ENCODE measurements at regions not wholly inside any gene's neighbourhood (a gene's known extent, or its start where the extent isn't known, plus 50 kb on each side); places are given as distances from the start of the nearest gene placed in this dataset.

DNA sequence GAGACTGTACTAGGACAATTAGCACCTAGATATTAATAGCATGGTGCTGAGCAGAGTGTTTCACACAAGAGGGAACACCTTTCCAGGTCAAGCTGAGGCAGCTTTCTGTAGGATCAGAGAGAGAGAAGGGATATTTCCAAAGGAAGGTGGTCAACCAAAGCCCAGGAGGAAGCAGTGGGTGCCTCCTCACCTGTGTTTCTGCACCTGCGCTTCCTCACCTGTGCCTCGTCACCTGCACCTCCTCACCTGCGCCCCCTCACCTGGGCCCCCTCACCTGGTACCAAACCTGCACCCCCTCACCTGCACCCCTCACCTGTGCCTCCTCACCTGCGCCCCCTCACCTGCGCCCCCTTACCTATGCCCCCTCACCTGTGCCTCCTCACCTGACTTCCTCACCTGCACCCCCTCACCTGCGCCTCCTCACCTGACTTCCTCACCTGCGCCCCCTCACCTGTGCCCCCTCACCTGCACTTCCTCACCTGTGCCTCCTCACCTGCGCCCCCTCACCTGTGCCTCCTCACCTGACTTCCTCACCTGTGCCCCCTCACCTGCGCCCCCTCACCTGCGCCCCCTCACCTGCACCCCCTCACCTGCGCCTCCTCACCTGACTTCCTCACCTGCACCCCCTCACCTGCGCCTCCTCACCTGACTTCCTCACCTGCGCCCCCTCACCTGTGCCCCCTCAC, 67.9 kb downstream of the TTLL2 start:
- Histone ChIP-seq H3K9me3 (no peaks in the 10 kb centered on the region), H3K36me3 (no peaks in the 10 kb centered on the region), H3K4me3 (no peak overlapping the region), H3K27me3 (no peaks in the 10 kb centered on the region), H3K27ac (no peak overlapping the region), H3K4me1 (no peaks in the 10 kb centered on the region), H3K4me2 (no peak overlapping the region), H4K20me1 (no peaks in the 10 kb centered on the region), H3K9ac (no peak overlapping the region)
- TF ChIP-seq Cebpa-rat (IDR thresholded peaks at IDR 0.05), result no peak

GRCh38 chr6:167393731-167394130, 68.8 kb downstream of the TTLL2 start:
- no peak overlapping the region for H3K9ac ChIP-seq
- H3K27me3 ChIP-seq, result no peaks in the 10 kb centered on the region
- TF ChIP-seq Cebpa-rat (IDR thresholded peaks at IDR 0.05), result no peak
- no peaks in the 10 kb centered on the region for H3K9me3 ChIP-seq
- H3K4me2 ChIP-seq, result no peak overlapping the region
- no peak overlapping the region for H3K27ac ChIP-seq
- H3K4me3 ChIP-seq, result no peak overlapping the region
- no peaks in the 10 kb centered on the region for H3K4me1 ChIP-seq
- H3K36me3 ChIP-seq, result no peaks in the 10 kb centered on the region
- H4K20me1 ChIP-seq, result no peaks in the 10 kb centered on the region

- Histone ChIP-seq H3K9ac (no peak overlapping the region), H3K36me3 (no peaks in the 10 kb centered on the region), H4K20me1 (no peaks in the 10 kb centered on the region), H3K4me3 (no peak overlapping the region), H3K4me2 (no peak overlapping the region), H3K27ac (no peak overlapping the region), H3K4me1 (no peaks in the 10 kb centered on the region), H3K9me3 (no peaks in the 10 kb centered on the region), H3K27me3 (no peaks in the 10 kb centered on the region)
- TF ChIP-seq Cebpa-rat (IDR thresholded peaks at IDR 0.05), result no peak
Observed at GRCh38 chr6:167394339-167394738, 69.5 kb downstream of the TTLL2 start.

- no peak overlapping the region for H3K4me3 ChIP-seq
- H3K4me1 ChIP-seq, result no peaks in the 10 kb centered on the region
- no peak for TF ChIP-seq Cebpa-rat (IDR thresholded peaks at IDR 0.05)
- no peaks in the 10 kb centered on the region for H3K9me3 ChIP-seq
- H3K4me2 ChIP-seq, result no peak overlapping the region
- no peaks in the 10 kb centered on the region for H4K20me1 ChIP-seq
- H3K9ac ChIP-seq, result no peak overlapping the region
- H3K27ac ChIP-seq, result no peak overlapping the region
- H3K36me3 ChIP-seq, result no peaks in the 10 kb centered on the region
- H3K27me3 ChIP-seq, result no peaks in the 10 kb centered on the region
Observed at GRCh38 chr6:167394820-167395219, 69.9 kb downstream of the TTLL2 start.

- Histone ChIP-seq H3K27me3 (no peaks in the 10 kb centered on the region), H3K4me1 (no peaks in the 10 kb centered on the region)
- TF ChIP-seq Cebpa-rat (IDR thresholded peaks at IDR 0.05), result no peak
Observed at GRCh38 chr6:167396068-167396658, 71.3 kb downstream of the TTLL2 start.

DNA sequence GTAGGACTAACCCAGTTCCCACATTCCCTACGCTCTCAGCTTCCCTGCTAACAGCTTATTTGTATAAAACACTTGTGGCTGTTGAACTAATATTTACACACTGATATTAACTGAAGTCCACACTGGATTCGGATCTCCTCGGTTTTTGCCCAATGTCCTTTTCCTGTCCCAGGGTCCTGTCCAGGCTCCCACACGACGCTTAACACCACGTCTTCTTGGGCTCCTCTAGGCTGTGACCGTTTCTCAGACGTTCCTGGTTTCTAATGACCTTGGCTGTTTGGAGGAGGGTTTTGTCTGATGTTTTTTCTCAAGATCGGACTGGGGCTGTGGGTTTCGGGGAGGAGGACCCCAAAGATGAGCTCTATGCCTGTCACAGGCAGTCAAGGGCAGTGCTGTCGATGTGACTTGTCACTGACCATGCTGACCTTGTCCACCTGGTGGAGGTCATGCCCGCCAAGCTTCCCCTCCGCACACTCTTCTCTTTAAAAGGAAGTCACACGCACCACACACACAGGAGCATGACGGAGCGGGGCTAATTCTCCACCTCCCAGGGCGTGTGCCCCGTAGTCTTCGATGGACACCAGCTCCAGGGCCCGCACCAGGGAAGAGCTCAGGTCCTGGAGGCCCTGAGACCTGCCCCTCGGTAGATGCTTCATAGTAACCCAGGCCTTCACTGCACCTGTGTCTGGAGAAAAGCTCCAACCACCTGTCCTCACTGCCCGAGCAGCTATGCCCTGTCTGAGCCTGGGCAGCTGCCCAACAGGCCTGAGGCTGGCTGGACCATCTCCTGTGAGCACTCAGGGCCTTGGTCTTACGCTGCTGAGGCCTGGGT, 72.0 kb downstream of the TTLL2 start:
- no peaks in the 10 kb centered on the region for H3K27me3 ChIP-seq
- no peak for TF ChIP-seq Cebpa-rat (IDR thresholded peaks at IDR 0.05)
- H3K27ac ChIP-seq, result no peak overlapping the region
- H3K4me1 ChIP-seq, result no peaks in the 10 kb centered on the region
- no peak overlapping the region for H3K9ac ChIP-seq
- H3K4me2 ChIP-seq, result no peak overlapping the region
- no peak overlapping the region for H3K4me3 ChIP-seq
- no peaks in the 10 kb centered on the region for H3K36me3 ChIP-seq
- H3K9me3 ChIP-seq, result no peaks in the 10 kb centered on the region
- no peaks in the 10 kb centered on the region for H4K20me1 ChIP-seq

More at GRCh38 chr6:167396068-167396658, 71.3 kb downstream of the TTLL2 start:
- Histone ChIP-seq H3K4me2 (no peak overlapping the region), H3K36me3 (no peaks in the 10 kb centered on the region), H3K9me3 (no peaks in the 10 kb centered on the region), H4K20me1 (no peaks in the 10 kb centered on the region), H3K27ac (no peak overlapping the region), H3K4me3 (no peak overlapping the region), H3K9ac (no peak overlapping the region)

GRCh38 chr6:167397712-167398111, 72.8 kb downstream of the TTLL2 start:
- H3K4me3 ChIP-seq, result no peak overlapping the region

DNA sequence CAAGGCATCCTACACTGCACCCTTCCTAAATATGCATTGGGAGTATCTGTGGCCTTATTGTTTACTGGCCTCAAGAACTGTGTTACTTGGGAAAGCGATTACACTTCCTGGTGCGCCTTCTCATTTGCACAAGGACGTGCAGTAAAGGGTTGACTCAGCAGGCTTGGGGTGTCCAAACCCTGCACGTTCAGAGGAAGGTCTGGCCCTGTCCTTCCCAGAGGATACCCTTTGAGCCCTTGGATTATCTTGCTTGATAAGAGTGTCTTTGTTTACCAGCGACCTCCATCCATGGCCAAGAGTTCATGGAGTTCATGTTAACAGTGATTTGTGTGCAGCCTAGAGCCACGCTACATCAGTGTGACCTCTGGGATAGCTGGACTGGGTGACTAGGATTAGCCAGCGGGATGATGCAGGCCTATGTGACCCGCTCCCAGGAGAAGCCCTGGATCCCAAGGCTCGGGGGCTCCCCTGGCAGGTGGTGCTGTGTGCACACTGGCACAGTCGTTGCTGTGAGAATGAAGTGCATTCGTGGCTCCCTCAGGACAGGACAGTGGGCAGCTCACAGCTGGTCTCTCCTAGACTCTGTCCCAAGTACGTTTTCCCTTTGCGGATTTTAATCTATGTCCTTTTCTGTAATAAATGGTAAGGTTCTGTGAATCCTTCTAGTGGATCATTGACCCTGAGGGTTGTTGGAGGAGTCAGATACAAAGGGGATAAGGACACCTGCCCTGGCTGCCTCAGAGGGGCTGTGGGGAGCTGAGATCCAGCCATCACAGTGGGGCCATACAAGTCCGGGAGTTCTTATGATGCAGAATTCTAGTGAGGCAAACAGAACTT, 73.5 kb downstream of the TTLL2 start:
- no peaks in the 10 kb centered on the region for H3K27me3 ChIP-seq
- no peaks in the 10 kb centered on the region for H3K4me1 ChIP-seq
- H4K20me1 ChIP-seq, result no peaks in the 10 kb centered on the region
- no peaks in the 10 kb centered on the region for H3K9me3 ChIP-seq
- H3K36me3 ChIP-seq, result no peaks in the 10 kb centered on the region
- no peak for TF ChIP-seq Cebpa-rat (IDR thresholded peaks at IDR 0.05)
- no peak overlapping the region for H3K27ac ChIP-seq
- H3K4me3 ChIP-seq, result no peak overlapping the region
- H3K4me2 ChIP-seq, result no peak overlapping the region
- H3K9ac ChIP-seq, result no peak overlapping the region

More at GRCh38 chr6:167397712-167398111, 72.8 kb downstream of the TTLL2 start:
- H3K4me2 ChIP-seq, result no peak overlapping the region
- H3K9ac ChIP-seq, result no peak overlapping the region
- TF ChIP-seq Cebpa-rat (IDR thresholded peaks at IDR 0.05), result no peak
- H3K4me1 ChIP-seq, result no peaks in the 10 kb centered on the region
- H3K9me3 ChIP-seq, result no peaks in the 10 kb centered on the region
- no peaks in the 10 kb centered on the region for H3K27me3 ChIP-seq
- no peaks in the 10 kb centered on the region for H3K36me3 ChIP-seq
- no peaks in the 10 kb centered on the region for H4K20me1 ChIP-seq
- H3K27ac ChIP-seq, result no peak overlapping the region

DNA sequence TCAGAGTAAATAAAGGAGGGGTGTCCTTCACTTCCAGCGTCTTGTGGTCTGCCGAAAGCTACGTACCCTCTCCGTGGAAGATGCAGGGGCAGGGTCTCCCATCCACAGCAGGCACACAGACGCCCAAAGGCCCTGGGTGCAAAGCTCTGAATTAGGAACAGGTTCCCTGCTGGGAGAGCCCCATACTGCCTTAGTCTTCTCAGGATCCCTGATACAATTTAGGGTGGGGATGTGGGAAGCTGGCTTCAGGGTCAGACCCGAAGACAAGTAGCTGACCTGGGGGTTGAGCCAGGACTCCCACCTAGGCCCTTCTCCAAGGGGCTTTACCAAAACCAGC, 74.1 kb downstream of the TTLL2 start:
- H3K9me3 ChIP-seq, result no peaks in the 10 kb centered on the region
- H3K4me3 ChIP-seq, result no peak overlapping the region
- no peaks in the 10 kb centered on the region for H3K36me3 ChIP-seq
- H3K4me2 ChIP-seq, result no peak overlapping the region
- TF ChIP-seq Cebpa-rat (IDR thresholded peaks at IDR 0.05), result no peak
- no peaks in the 10 kb centered on the region for H4K20me1 ChIP-seq
- no peaks in the 10 kb centered on the region for H3K27me3 ChIP-seq
- no peak overlapping the region for H3K27ac ChIP-seq
- H3K9ac ChIP-seq, result no peak overlapping the region
- no peaks in the 10 kb centered on the region for H3K4me1 ChIP-seq

Measured in BLaER1 (cell line).